ENCODE measurements at regions not wholly inside any gene's neighbourhood (a gene's known extent, or its start where the extent isn't known, plus 50 kb on each side); places are given as distances from the start of the nearest gene placed in this dataset.

- Histone ChIP-seq H3K4me3 (ENCODE audit: low read length in 2 of 2) (no peak overlapping the region), H3K27me3 (ENCODE audit: control insufficient read depth in 2 of 2, insufficient read depth in 1 of 2, low read length in 1 of 2) (no peaks in the 10 kb centered on the region), H3K27ac (ENCODE audit: low read depth in 1 of 2, low read length in 1 of 2) (no peak overlapping the region), H3K4me1 (ENCODE audit: control insufficient read depth in 2 of 2, insufficient read depth in 2 of 2, low read length in 2 of 2) (no peaks in the 10 kb centered on the region), H3K36me3 (ENCODE audit: control insufficient read depth in 2 of 2, insufficient read depth in 2 of 2, low read length in 1 of 2) (no peaks in the 10 kb centered on the region), H3K9me3 (ENCODE audit: control insufficient read depth in 2 of 2, insufficient read depth in 1 of 2, low read length in 1 of 2) (no peaks in the 10 kb centered on the region)
- 95% methylated on average over 4 of the region's 4 CpGs for WGBS
- DNase-seq (ENCODE audit: low read depth in 6 of 9, low spot score in 9 of 9): no peak
These were observed 134.6 kb upstream of the NEDD9 start for GRCh38 chr6:11366934-11367637.

DNA sequence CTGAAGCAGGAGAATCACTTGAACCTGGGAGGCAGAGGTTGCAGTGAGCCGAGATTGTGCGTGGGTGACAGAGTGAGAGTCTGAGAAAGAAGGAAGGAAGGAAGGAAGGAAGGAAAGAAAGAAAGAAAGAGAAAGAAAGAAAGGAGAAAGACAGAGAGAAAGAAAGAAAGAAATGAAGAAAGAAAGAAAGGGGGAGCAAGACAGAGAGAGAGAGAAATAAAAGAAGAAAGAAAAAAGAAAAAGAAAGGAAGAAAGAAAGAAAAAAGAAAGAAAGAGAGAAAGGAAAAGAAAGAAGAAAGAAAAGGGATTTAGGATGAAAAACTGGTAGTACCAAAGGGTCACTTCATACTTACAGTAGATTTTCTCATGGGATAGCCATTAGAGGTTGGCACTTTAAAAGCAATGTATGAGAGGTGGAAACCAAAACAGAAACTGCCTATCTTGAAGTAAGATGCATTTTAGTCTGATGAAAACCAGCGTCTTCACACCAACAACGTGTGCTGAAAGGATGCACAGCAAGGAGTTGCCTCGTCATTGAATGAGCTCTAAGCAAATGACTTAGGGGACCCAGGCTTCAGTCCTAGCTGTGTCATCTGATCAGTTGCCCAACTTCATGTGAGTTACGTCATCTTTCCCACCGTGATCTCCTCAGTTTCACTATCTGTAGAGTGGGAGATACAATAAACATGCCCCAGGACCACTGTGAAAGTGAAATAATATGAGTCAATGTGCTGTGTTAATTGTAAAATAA, 133.9 kb upstream of the NEDD9 start:
- 95% methylated on average over 7 of the region's 7 CpGs for WGBS
- no peaks in the 10 kb centered on the region for H3K9me3 ChIP-seq (ENCODE audit: control insufficient read depth in 2 of 2, insufficient read depth in 1 of 2, low read length in 1 of 2)
- H3K27ac ChIP-seq (ENCODE audit: low read depth in 1 of 2, low read length in 1 of 2): no peak overlapping the region
- H3K4me3 ChIP-seq (ENCODE audit: low read length in 2 of 2): no peak overlapping the region
- H3K4me1 ChIP-seq (ENCODE audit: control insufficient read depth in 2 of 2, insufficient read depth in 2 of 2, low read length in 2 of 2): no peaks in the 10 kb centered on the region
- DNase-seq (ENCODE audit: low read depth in 6 of 9, low spot score in 9 of 9): no peak
- H3K27me3 ChIP-seq (ENCODE audit: control insufficient read depth in 2 of 2, insufficient read depth in 1 of 2, low read length in 1 of 2): no peaks in the 10 kb centered on the region
- H3K36me3 ChIP-seq (ENCODE audit: control insufficient read depth in 2 of 2, insufficient read depth in 2 of 2, low read length in 1 of 2): peaks cover 0 to 3% of the 10 kb centered on the region in 2 donors

GRCh38 chr6:11364971-11365397, 132.5 kb upstream of the NEDD9 start:
- no peak overlapping the region for H3K4me3 ChIP-seq (ENCODE audit: low read length in 2 of 2)

DNA sequence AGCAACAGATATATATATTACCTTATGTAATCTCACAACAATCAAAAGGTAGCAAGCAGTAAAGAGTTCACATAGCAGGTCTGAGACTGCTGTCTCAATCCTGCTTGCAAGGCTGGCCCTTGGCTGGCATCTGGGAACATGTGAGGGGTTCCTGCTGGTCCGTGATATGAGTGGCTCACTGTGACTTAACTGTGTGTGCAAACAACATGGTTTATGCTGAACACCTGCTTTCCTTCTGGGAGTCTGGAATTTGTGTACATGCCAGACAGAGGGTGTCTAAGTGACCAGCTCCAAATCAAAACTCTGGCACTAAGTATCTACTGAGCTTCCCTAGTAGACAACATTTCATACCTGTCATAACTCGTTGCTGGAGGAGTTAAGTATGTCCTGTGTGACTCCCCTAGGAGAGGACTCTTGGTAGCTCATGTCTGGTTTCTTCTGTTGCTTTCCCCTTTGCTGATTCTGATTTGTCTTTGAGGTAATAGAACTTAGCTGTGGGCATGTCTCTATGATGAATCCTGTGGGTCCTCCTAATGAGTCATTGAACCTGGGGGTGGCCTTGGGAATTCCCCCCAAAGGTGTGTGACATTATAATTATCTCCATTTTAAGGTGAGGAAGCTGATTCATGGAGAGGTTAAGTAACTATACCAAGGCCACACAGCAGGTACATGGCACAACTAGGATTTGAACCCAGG, 131.6 kb upstream of the NEDD9 start:
- Histone ChIP-seq H3K4me3 (ENCODE audit: low read length in 2 of 2) (no peak overlapping the region), H3K9me3 (ENCODE audit: control insufficient read depth in 2 of 2, insufficient read depth in 1 of 2, low read length in 1 of 2) (peaks cover 0 to 4% of the 10 kb centered on the region in 2 donors), H3K27me3 (ENCODE audit: control insufficient read depth in 2 of 2, insufficient read depth in 1 of 2, low read length in 1 of 2) (no peaks in the 10 kb centered on the region), H3K27ac (ENCODE audit: low read depth in 1 of 2, low read length in 1 of 2) (no peak overlapping the region), H3K4me1 (ENCODE audit: control insufficient read depth in 2 of 2, insufficient read depth in 2 of 2, low read length in 2 of 2) (no peaks in the 10 kb centered on the region), H3K36me3 (ENCODE audit: control insufficient read depth in 2 of 2, insufficient read depth in 2 of 2, low read length in 1 of 2) (peaks cover 0 to 7% of the 10 kb centered on the region in 2 donors)
- no peak for DNase-seq (ENCODE audit: low read depth in 6 of 9, low spot score in 9 of 9)
- 90% methylated on average over 2 of the region's 2 CpGs for WGBS

More at GRCh38 chr6:11364971-11365397, 132.5 kb upstream of the NEDD9 start:
- Histone ChIP-seq H3K27ac (ENCODE audit: low read depth in 1 of 2, low read length in 1 of 2) (no peak overlapping the region), H3K9me3 (ENCODE audit: control insufficient read depth in 2 of 2, insufficient read depth in 1 of 2, low read length in 1 of 2) (peaks cover 0 to 4% of the 10 kb centered on the region in 2 donors), H3K36me3 (ENCODE audit: control insufficient read depth in 2 of 2, insufficient read depth in 2 of 2, low read length in 1 of 2) (peaks cover 0 to 5% of the 10 kb centered on the region in 2 donors), H3K27me3 (ENCODE audit: control insufficient read depth in 2 of 2, insufficient read depth in 1 of 2, low read length in 1 of 2) (no peaks in the 10 kb centered on the region), H3K4me1 (ENCODE audit: control insufficient read depth in 2 of 2, insufficient read depth in 2 of 2, low read length in 2 of 2) (no peaks in the 10 kb centered on the region)
- no peak for DNase-seq (ENCODE audit: low read depth in 6 of 9, low spot score in 9 of 9)
- WGBS: 97% methylated on average over 5 of the region's 5 CpGs

DNA sequence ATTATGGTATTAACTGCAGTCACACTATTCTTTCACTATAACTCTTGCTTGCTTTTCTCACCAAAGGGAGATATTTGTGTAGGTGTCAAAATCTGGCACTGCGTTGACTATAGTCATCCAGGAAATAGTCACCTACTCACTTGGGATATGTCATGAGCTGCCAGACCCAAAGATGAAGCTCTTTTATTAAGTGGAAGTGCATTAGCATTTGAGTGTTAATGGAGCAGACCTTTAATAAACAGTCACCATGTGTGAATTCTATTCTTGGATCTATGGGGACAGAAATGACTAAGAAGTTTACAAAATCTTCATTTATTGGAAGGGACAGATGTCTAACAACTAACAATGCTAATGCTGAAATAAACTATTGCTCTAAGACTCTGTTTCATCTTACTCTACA, 130.1 kb upstream of the NEDD9 start:
- DNase-seq (ENCODE audit: low read depth in 6 of 9, low spot score in 9 of 9): no peak
- no peak overlapping the region for H3K27ac ChIP-seq (ENCODE audit: low read depth in 1 of 2, low read length in 1 of 2)
- H3K4me3 ChIP-seq (ENCODE audit: low read length in 2 of 2): no peak overlapping the region
- 84% methylated on average over 1 of the region's 1 CpG for WGBS
- peaks cover 0 to 4% of the 10 kb centered on the region in 2 donors for H3K9me3 ChIP-seq (ENCODE audit: control insufficient read depth in 2 of 2, insufficient read depth in 1 of 2, low read length in 1 of 2)
- H3K4me1 ChIP-seq (ENCODE audit: control insufficient read depth in 2 of 2, insufficient read depth in 2 of 2, low read length in 2 of 2): no peaks in the 10 kb centered on the region
- no peaks in the 10 kb centered on the region for H3K27me3 ChIP-seq (ENCODE audit: control insufficient read depth in 2 of 2, insufficient read depth in 1 of 2, low read length in 1 of 2)
- peaks cover 0 to 7% of the 10 kb centered on the region in 2 donors for H3K36me3 ChIP-seq (ENCODE audit: control insufficient read depth in 2 of 2, insufficient read depth in 2 of 2, low read length in 1 of 2)

DNA sequence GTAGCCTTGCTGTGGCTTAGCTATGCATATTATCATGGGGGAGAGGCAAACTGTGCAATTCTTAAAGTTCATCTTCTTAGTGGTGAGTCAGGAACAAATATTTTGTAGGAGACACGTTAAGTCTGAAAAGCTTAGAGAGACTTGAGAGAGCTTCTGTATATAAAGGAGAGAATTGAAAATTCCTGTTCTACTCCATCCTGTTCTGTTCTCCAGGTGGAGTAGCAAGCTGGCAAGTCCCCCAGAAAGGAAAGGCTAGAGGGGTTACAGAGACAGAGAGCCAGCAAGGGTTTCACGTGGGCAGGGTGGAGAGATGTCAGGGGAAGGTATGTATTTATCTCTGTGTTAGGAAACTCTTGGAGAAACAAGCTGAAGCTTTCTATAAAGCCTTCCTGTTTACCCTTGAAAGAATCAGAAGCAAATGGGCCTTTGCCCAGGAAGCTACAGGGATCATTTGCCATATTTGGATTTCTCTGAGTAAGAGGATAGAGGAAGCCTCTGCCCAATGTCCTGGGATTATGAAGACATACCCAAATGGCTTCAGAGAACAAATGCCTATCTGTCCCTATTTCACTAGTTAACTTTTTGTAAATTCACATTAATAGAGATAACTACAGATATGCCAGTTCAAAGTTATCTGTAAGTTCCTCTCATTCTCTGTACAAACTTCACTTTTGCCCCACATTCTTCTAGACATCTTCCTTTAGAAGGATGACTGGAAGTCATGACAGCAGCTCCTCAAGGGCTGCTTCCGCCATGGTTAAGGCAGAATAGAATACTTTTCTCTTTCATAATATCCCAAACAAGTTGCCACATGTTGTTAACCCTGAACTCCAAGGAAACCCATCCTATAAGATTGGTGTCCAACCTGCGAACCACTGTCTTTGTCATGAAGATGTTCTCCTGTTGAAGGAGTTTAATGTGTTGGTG, 126.7 kb upstream of the NEDD9 start:
- Histone ChIP-seq H3K27ac (ENCODE audit: low read depth in 1 of 2, low read length in 1 of 2) (no peak overlapping the region), H3K9me3 (ENCODE audit: control insufficient read depth in 2 of 2, insufficient read depth in 1 of 2, low read length in 1 of 2) (peaks cover 0 to 4% of the 10 kb centered on the region in 2 donors), H3K4me1 (ENCODE audit: control insufficient read depth in 2 of 2, insufficient read depth in 2 of 2, low read length in 2 of 2) (peaks cover 9 to 14% of the 10 kb centered on the region in 2 donors), H3K4me3 (ENCODE audit: low read length in 2 of 2) (no peak overlapping the region), H3K36me3 (ENCODE audit: control insufficient read depth in 2 of 2, insufficient read depth in 2 of 2, low read length in 1 of 2) (peaks cover 0 to 7% of the 10 kb centered on the region in 2 donors), H3K27me3 (ENCODE audit: control insufficient read depth in 2 of 2, insufficient read depth in 1 of 2, low read length in 1 of 2) (no peaks in the 10 kb centered on the region)
- DNase-seq (ENCODE audit: low read depth in 6 of 9, low spot score in 9 of 9): no peak
- 97% methylated on average over 4 of the region's 4 CpGs for WGBS

DNA sequence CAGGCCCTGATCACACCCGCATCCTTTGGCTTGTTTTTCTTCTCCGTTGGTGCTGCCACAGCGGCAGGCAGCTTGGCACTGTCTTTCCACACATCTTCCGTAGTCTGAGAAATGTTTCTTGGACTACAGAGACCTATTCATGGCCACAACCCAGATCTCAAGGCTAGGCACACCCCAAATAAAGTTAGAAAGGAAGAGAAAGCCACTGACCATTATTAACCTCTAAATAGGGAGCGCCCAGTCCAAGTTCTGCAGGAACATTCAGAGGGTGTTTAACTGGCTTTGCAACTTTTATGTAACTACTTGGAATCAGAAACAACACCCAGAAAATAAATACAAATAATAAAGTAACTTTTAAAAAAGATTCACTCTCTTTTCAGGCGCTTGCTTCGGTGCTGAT, 124.8 kb upstream of the NEDD9 start:
- no peaks in the 10 kb centered on the region for H3K27me3 ChIP-seq (ENCODE audit: control insufficient read depth in 2 of 2, insufficient read depth in 1 of 2, low read length in 1 of 2)
- peaks cover 0 to 10% of the 10 kb centered on the region in 2 donors for H3K36me3 ChIP-seq (ENCODE audit: control insufficient read depth in 2 of 2, insufficient read depth in 2 of 2, low read length in 1 of 2)
- WGBS: 97% methylated on average over 7 of the region's 7 CpGs
- peaks cover 0 to 4% of the 10 kb centered on the region in 2 donors for H3K9me3 ChIP-seq (ENCODE audit: control insufficient read depth in 2 of 2, insufficient read depth in 1 of 2, low read length in 1 of 2)
- peaks cover 22 to 29% of the 10 kb centered on the region in 2 donors for H3K4me1 ChIP-seq (ENCODE audit: control insufficient read depth in 2 of 2, insufficient read depth in 2 of 2, low read length in 2 of 2)
- DNase-seq (ENCODE audit: low read depth in 6 of 9, low spot score in 9 of 9): no peak
- no peak overlapping the region for H3K27ac ChIP-seq (ENCODE audit: low read depth in 1 of 2, low read length in 1 of 2)
- H3K4me3 ChIP-seq (ENCODE audit: low read length in 2 of 2): no peak overlapping the region

DNA sequence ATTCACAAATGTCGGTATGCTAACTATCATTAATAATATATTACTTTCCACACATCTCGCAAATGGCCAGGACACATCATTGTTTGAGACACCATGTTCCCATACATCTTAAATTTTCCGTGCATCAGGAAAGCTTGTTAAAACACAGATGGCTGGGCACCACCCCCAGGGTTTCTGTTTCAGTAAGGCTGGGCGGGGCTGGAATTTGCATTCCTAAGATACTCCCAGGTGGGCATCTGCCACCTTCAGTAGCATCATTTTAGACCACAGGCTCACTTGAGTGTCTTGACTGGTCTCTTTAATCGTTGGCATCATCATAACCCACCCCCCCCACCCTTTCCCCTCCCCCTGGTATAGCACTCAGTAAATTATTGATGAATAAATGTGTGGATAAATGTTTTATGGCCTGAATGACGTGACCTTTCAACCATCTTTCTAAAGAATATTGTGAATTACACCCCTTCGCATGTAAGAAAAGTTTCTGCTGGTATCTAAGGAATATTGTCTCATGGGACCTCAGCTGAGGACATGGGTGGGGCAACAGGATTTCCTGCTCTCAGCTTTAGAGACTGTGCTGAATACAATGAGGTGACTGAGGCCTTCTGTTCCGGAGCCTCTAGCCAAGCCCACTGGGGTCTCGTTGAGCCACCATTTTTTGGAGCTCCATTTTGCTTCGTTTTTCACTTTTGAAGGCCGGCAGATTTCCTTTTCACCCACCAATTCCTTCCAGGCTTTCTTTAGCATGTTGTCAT, 124.1 kb upstream of the NEDD9 start:
- peaks cover 1 to 7% of the 10 kb centered on the region in 2 donors for H3K36me3 ChIP-seq (ENCODE audit: control insufficient read depth in 2 of 2, insufficient read depth in 2 of 2, low read length in 1 of 2)
- H3K27ac ChIP-seq (ENCODE audit: low read depth in 1 of 2, low read length in 1 of 2): no peak overlapping the region
- peaks cover 22 to 29% of the 10 kb centered on the region in 2 donors for H3K4me1 ChIP-seq (ENCODE audit: control insufficient read depth in 2 of 2, insufficient read depth in 2 of 2, low read length in 2 of 2)
- no peak for DNase-seq (ENCODE audit: low read depth in 6 of 9, low spot score in 9 of 9)
- no peaks in the 10 kb centered on the region for H3K27me3 ChIP-seq (ENCODE audit: control insufficient read depth in 2 of 2, insufficient read depth in 1 of 2, low read length in 1 of 2)
- 91% methylated on average over 11 of the region's 11 CpGs for WGBS
- H3K4me3 ChIP-seq (ENCODE audit: low read length in 2 of 2): no peak overlapping the region
- peaks cover 0 to 4% of the 10 kb centered on the region in 2 donors for H3K9me3 ChIP-seq (ENCODE audit: control insufficient read depth in 2 of 2, insufficient read depth in 1 of 2, low read length in 1 of 2)

Data from thymus (tissue), 11 donors.